Ovary (tissue), 3 donors: ENCODE measurements at regions not wholly inside any gene's neighbourhood (a gene's known extent, or its start where the extent isn't known, plus 50 kb on each side); places are given as distances from the start of the nearest gene placed in this dataset.

Source experiments
- EP300 ChIP-seq: sonication (generic); formaldehyde crosslinking; IDR thresholded peaks from one replicate; pipeline ENCODE4 v1.6.1; 2017; ENCODE audit warnings: antibody characterized with exemption
- POLR2A ChIP-seq: fragments of 450-650 bp; IDR thresholded peaks from one replicate; pipeline ENCODE4 v1.6.1; 2017; ENCODE audit warnings: antibody characterized with exemption, mild to moderate bottlenecking, moderate library complexity
- TF ChIP-seq, protein P1 (sequence below), 3 donors: fragments of 450-650 bp in 2 of 3; fragments of 200-600 bp in 1 of 3; IDR thresholded peaks; one replicate each; pipeline versions ENCODE4 v1.5.1 to v1.8.0; 2016 to 2022; ENCODE audit warnings: antibody characterized with exemption in 3 of 3, mild to moderate bottlenecking in 1 of 3
- donor health status: DM: no; HTN: no; CAD: no.

GRCh38 chr6:138692058-138692977, 81.3 kb upstream of the CCDC28A start:
- TF ChIP-seq, protein P1, sequence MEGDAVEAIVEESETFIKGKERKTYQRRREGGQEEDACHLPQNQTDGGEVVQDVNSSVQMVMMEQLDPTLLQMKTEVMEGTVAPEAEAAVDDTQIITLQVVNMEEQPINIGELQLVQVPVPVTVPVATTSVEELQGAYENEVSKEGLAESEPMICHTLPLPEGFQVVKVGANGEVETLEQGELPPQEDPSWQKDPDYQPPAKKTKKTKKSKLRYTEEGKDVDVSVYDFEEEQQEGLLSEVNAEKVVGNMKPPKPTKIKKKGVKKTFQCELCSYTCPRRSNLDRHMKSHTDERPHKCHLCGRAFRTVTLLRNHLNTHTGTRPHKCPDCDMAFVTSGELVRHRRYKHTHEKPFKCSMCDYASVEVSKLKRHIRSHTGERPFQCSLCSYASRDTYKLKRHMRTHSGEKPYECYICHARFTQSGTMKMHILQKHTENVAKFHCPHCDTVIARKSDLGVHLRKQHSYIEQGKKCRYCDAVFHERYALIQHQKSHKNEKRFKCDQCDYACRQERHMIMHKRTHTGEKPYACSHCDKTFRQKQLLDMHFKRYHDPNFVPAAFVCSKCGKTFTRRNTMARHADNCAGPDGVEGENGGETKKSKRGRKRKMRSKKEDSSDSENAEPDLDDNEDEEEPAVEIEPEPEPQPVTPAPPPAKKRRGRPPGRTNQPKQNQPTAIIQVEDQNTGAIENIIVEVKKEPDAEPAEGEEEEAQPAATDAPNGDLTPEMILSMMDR (IDR thresholded peaks at IDR 0.05): peak; percentile 42 to 54 (median 46)
- no peak for TF ChIP-seq POLR2A
- TF ChIP-seq EP300: no peak
